ENCODE measurements at regions not wholly inside any gene's neighbourhood (a gene's known extent, or its start where the extent isn't known, plus 50 kb on each side); places are given as distances from the start of the nearest gene placed in this dataset.
"Not testable (repeated sequence)": the region's sequence is repeated elsewhere in the genome, so short reads cannot be mapped to it uniquely, and the experiment has no call there.

DNA sequence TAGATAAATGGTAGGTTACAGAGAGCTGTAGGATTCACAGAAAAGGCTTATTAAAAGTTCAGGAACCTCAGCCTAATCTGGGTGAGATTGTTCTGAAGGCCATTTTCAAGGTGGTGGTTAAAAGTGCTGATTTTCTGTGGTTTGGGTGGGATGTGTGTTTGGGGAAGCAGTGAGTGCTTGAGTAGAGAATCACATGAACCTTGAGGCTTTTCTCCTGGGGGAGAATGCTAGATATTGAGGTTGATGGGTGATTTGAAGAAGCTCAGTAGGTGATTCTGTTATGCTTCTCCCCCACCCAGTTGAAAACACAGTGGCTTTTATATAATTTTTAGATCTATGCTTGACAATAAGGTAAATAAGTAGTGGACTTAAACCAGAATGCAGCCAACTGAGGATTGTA lies 420.9 kb downstream of the PCNX1 start:
- no peak for DNase-seq (ENCODE audit: low read depth)

- no peak for DNase-seq (ENCODE audit: low read depth)
Observed at GRCh38 chr14:71328954-71329353, 421.7 kb downstream of the PCNX1 start.

GRCh38 chr14:71331403-71331802 lies 424.1 kb downstream of the PCNX1 start:
- DNase-seq (ENCODE audit: low read depth) = no peak

DNA sequence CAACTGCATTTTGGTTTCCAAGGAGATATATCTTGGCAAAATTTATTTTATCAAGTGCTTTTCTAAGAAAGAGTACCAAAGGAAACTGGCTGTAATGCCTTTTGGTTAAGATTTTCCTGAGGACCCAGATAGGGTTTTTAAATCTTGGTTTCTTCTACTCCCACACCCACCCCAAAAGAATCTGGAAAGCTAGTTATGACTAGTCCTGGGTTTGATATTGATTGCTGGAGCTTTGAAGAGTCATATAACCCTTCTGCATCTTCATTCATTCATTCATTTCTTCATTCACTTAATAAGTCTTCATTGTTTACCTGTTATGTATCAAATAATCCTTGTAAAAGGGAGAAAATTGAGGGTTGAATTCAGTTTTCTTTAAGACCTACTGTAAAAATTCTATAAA lies 425.2 kb downstream of the PCNX1 start:
- DNase-seq (ENCODE audit: low read depth) = no peak

DNA sequence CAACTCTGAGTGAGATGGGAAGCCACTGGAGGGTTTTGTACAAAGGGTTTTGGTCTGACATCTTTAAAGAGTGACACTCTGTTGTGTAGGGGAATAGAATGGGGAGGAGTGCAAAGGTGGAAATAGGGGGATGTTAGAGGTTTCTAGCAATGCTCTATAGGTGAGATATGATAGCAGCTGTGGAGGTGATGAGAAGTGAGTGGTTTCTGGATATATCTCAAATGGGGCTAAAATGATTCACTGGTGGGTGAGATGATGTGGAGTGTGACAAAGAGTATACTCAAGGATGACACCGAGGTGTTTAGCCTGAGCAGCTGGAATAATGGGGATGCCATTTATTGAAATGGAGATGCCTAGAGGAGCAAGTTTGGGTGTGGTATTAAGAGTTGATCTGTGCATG lies 426.4 kb downstream of the PCNX1 start:
- DNase-seq (ENCODE audit: low read depth) = no peak

GRCh38 chr14:71336489-71337192 lies 429.4 kb downstream of the PCNX1 start:
- no peak for DNase-seq (ENCODE audit: low read depth)

DNA sequence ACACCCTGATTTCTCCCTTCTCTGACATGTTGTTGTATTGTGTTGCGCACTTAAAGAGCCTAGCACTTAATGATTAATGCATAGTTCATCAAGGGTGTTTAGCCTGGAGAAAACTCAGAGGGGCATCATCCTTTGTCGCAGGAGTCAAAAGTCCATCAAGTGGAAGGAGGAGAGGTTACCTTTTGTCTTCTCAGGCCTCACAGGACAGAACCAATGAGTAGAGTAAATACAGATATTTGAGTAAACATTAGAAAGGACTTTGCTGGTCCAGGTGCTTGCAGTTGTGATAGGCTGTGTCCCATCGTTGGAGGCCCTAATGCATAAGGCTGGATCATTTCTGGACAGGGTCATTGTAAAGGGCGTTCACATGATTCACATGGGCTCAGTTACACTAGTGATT lies 430.9 kb downstream of the PCNX1 start:
- no peak for DNase-seq (ENCODE audit: low read depth)

DNA sequence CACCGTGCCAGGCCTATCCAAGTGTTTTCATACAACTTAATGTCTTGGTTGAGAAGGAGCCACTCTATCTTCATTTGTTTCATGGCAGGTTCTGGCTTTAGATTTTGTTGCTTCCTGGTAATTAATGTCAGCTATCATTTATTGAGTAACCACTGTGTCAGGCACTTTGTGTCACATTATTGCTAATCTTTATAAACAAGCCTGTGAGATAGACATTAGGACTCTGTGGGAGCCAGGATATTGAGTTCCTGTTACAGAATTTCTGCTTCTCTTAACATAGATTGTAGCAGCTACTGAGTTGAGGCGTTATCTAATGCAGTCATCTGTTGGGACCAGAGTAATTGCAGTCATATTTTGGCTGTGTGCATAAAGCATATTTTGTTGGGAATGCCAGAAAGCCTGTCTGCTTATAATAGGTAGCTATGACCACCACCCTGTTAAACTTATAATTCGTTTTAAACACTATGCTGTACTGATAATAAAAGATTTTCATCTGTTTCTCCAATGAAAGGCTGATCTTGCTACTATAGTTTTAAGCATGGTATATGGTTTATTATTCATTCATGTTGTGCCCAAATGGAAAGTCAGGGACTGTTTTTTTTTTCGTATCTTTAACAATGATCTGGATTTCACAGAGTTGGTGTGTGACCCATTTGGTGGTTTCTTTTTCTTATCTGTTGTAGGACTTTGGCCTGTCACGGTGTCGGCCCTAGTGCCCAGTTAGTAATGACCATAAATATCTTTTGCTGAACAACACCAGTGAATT lies 432.6 kb downstream of the PCNX1 start:
- DNase-seq (ENCODE audit: low read depth) = no peak

GRCh38 chr14:71341156-71341555 lies 433.9 kb downstream of the PCNX1 start:
- DNase-seq (ENCODE audit: low read depth) = peak; percentile 22

- no peak for DNase-seq (ENCODE audit: low read depth)
Observed at GRCh38 chr14:71343724-71344123, 436.5 kb downstream of the PCNX1 start.

GRCh38 chr14:71344506-71344905 lies 437.2 kb downstream of the PCNX1 start:
- DNase-seq (ENCODE audit: low read depth) = no peak

GRCh38 chr14:71346685-71347084 lies 439.4 kb downstream of the PCNX1 start:
- no peak for DNase-seq (ENCODE audit: low read depth)

GRCh38 chr14:71348394-71348793 lies 441.1 kb downstream of the PCNX1 start:
- no peak for DNase-seq (ENCODE audit: low read depth)

GRCh38 chr14:71348817-71349216 lies 441.6 kb downstream of the PCNX1 start:
- no peak for DNase-seq (ENCODE audit: low read depth)

DNA sequence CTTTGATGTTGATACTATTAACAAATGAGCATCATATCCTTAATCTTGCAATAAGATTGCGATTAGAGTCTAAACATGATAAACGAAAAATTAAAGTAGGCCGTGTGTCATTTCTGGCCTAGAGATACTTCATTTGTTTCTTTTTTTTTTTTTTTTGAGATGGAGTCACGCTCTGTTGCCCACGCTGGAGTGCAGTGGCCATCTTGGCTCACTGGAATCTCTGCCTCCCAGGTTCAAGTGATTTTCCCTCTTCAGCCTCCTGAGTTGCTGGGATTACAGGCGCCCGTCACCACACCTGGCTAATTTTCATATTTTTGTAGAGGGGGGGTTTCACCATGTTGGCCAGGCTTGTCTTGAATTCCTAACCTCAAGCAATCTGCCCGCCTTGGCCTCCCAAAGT lies 446.9 kb downstream of the PCNX1 start:
- no peak for DNase-seq (ENCODE audit: low read depth)

GRCh38 chr14:71354801-71355200 lies 447.5 kb downstream of the PCNX1 start:
- no peak for DNase-seq (ENCODE audit: low read depth)

GRCh38 chr14:71355324-71356201 lies 448.3 kb downstream of the PCNX1 start:
- peak; percentile 95 for DNase-seq (ENCODE audit: low read depth)

DNA sequence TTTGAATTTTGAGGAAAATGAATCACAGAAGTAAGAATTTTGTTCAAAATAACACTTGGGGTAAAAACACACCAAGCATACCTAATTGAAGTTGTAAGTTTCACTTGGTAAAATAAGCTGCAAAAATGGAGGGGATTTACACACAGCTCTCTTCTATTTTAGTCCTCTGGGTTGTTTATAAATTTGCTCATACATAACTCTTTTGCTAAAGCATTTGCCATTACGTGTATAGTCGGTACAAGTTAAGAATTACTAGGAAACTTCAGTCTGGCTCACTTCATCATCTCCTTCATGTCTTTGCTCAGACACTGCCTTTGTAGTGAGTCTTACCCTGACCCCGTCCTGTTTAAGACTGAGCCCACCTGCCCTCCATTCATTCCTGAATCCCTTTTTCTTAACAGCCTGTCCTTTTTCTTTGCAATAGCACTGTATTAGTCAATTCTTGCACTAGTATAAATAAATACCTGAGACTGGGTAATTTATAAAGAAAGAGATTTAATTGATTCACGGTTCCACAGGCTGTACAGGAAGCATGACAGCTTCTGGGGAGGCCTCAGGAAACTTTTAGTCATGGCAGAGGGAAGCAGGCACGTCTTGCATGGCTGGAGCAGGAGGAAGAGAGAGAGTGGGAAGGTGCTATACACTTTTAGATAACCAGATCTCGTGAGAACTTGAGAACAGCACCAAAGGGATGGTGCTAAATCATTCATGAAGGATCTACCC lies 451.1 kb downstream of the PCNX1 start:
- DNase-seq (ENCODE audit: low read depth) = no peak

GRCh38 chr14:71358932-71359421 lies 451.7 kb downstream of the PCNX1 start:
- DNase-seq (ENCODE audit: low read depth) = not testable (repeated sequence)

DNA sequence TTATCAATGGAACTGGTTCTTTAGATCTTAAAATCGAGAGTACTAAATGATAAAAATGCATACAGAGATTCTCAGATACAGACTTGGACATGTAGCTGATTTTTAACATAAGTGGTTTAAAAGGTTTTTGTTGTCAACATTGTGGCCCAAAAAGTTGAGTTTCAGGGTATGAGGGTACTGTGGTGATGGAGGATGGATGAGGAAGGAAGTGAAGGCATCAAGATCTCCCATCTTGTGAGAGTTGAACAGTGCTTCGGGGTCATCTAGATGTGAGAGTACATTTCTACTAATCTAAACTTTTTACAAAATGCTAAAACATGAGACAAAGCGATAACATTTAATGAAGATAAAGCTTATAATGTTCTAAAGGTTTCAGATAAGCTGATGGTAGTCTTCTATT lies 452.6 kb downstream of the PCNX1 start:
- no peak for DNase-seq (ENCODE audit: low read depth)

GRCh38 chr14:71361336-71361735 lies 454.1 kb downstream of the PCNX1 start:
- DNase-seq (ENCODE audit: low read depth) = no peak

DNA sequence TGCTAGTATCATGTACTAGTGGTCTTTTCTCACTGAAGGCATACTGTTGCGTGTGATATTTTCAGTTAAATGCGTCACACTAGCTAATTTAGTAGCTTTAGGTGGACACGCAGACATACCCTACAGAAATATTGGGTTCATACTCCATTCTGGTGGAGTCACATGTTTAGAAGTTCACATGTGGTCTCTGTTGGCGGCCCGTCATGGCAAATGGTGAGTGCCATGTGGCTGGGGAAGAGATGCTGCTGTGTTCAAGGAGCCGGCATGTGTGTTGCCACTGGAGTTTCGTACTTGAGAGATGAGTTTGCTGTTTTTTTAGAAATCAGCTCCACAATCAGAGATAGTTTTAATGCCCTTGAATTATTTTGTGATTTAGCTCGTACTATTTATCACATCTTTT lies 454.6 kb downstream of the PCNX1 start:
- DNase-seq (ENCODE audit: low read depth) = no peak
